Lung (tissue), 11 donors: ENCODE measurements at regions not wholly inside any gene's neighbourhood (a gene's known extent, or its start where the extent isn't known, plus 50 kb on each side); places are given as distances from the start of the nearest gene placed in this dataset.

Experiments used
- ATAC-seq: fragments of 200-7000 bp; cut with Tn5 transposase; one replicate; pipeline ENCODE4 v1.9.1; 2020; ENCODE audit warnings: moderate number of reproducible peaks; ENCODE audit not compliant: insufficient read depth, low FRiP score
- DNase-seq, 3 donors: peaks; one replicate each; pipeline ENCODE4 v3.0.0-alpha.2; 2013 to 2017
- H3K27ac ChIP-seq, 2 donors: one replicate each; pipeline ENCODE4 v1.5.1; 2013; ENCODE audit warnings: mild to moderate bottlenecking in 2 of 2, moderate library complexity in 2 of 2, control low read depth in 1 of 2, inconsistent platforms in 1 of 2, low read depth in 1 of 2, low read length in 1 of 2
- H3K27me3 ChIP-seq, 3 donors: one replicate each; pipeline ENCODE4 v1.5.1; 2013; ENCODE audit warnings: low read length in 2 of 3; ENCODE audit not compliant: control insufficient read depth in 3 of 3, insufficient read depth in 3 of 3
- H3K36me3 ChIP-seq, 4 donors: one replicate each; pipeline ENCODE4 v1.5.1; 2013; ENCODE audit warnings: low read length in 4 of 4, mild to moderate bottlenecking in 1 of 4, moderate library complexity in 1 of 4; ENCODE audit not compliant: control insufficient read depth in 4 of 4, insufficient read depth in 4 of 4
- H3K4me1 ChIP-seq, 5 donors: one replicate each; pipeline ENCODE4 v1.5.1; 2013; ENCODE audit warnings: low read length in 5 of 5, mild to moderate bottlenecking in 2 of 5, moderate library complexity in 1 of 5; ENCODE audit not compliant: control insufficient read depth in 5 of 5, insufficient read depth in 5 of 5
- H3K4me3 ChIP-seq: one replicate; pipeline ENCODE4 v1.5.1; 2013; ENCODE audit warnings: mild to moderate bottlenecking, control low read depth, moderate library complexity
- H3K9ac ChIP-seq, 2 donors: one replicate each; pipeline ENCODE4 v1.5.1; 2013; ENCODE audit warnings: low read length in 2 of 2, control low read depth in 1 of 2; ENCODE audit not compliant: insufficient read depth in 1 of 2
- H3K9me3 ChIP-seq, 4 donors: one replicate each; pipeline ENCODE4 v1.5.1; 2013; ENCODE audit warnings: low read length in 3 of 4, mild to moderate bottlenecking in 1 of 4, moderate library complexity in 1 of 4; ENCODE audit not compliant: control insufficient read depth in 4 of 4, insufficient read depth in 3 of 4
- WGBS, 2 donors: extraction: QIAGEN DNeasy Blood & Tissue Kit; methylation state at CpG; one replicate each; pipeline ENCODE4 v1.1.7; 2013; 5-methylcytosine and 5-hydroxymethylcytosine counted together
- TF ChIP-seq, protein P1 (sequence below): IDR thresholded peaks from 2 replicates; pipeline ENCODE4 v1.5.1; 2012; ENCODE audit warnings: mild to moderate bottlenecking; ENCODE audit errors: control extremely low read depth, extremely low read depth
- donor health status: control.
- donor health status: control.
- donor health status: Bipolar disorder and iron deficiency.
- donor health status: healthy.
- donor health status: DM: yes; HTN: yes; CAD: no.

DNA sequence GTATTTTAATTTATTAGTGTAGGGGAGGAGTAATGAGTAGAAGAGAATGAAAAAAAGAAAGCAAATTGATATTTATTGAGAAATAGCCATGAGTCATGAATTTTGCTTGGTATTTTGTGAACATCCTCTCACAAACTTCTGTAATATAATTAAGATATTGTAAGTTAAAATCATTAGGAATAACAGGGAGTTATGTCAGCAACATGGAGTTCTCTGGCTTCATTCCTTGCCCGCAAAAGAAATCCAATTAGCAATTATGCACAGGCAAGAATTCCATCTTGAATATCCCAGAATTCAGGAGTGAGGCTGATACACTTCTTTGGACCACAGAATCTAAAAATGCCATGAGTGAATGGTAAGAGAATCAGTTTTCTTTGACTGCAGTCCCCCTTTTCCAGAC lies 94.3 kb upstream of the PTHLH start:
- H3K9ac ChIP-seq: no peak overlapping the region
- no peaks in the 10 kb centered on the region for H3K27me3 ChIP-seq
- H3K4me3 ChIP-seq: no peak overlapping the region
- TF ChIP-seq, protein P1, sequence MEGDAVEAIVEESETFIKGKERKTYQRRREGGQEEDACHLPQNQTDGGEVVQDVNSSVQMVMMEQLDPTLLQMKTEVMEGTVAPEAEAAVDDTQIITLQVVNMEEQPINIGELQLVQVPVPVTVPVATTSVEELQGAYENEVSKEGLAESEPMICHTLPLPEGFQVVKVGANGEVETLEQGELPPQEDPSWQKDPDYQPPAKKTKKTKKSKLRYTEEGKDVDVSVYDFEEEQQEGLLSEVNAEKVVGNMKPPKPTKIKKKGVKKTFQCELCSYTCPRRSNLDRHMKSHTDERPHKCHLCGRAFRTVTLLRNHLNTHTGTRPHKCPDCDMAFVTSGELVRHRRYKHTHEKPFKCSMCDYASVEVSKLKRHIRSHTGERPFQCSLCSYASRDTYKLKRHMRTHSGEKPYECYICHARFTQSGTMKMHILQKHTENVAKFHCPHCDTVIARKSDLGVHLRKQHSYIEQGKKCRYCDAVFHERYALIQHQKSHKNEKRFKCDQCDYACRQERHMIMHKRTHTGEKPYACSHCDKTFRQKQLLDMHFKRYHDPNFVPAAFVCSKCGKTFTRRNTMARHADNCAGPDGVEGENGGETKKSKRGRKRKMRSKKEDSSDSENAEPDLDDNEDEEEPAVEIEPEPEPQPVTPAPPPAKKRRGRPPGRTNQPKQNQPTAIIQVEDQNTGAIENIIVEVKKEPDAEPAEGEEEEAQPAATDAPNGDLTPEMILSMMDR: no peak
- H3K4me1 ChIP-seq: peaks cover 0 to 4% (median 0%) of the 10 kb centered on the region in 5 donors
- no peak for ATAC-seq
- 97% methylated on average over 1 of the region's 1 CpG for WGBS, 2 donors
- no peaks in the 10 kb centered on the region for H3K36me3 ChIP-seq
- peaks cover 0 to 4% (median 0%) of the 10 kb centered on the region in 4 donors for H3K9me3 ChIP-seq
- DNase-seq: no peak
- no peak overlapping the region for H3K27ac ChIP-seq

DNA sequence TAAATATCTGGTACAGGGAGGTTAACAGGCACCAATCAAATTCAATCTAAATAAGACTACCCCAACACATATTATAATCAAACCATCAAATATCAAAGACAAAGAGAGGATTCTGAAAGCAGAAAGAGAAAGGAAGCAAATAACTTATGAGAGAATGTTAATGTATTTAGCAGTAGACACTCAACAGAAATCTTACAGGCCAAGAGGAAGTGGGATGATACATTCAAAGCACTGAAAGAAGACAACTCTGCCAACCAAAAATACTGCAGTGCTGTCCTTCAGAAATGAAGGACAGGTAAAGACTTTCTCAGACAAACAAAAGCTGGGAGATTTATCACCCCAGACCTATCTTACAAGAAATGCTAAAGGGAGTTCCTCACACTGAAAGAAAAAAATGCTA lies 95.9 kb upstream of the PTHLH start:
- H3K4me1 ChIP-seq: peaks cover 0 to 4% (median 0%) of the 10 kb centered on the region in 5 donors
- H3K27me3 ChIP-seq: no peaks in the 10 kb centered on the region
- peaks cover 0 to 4% (median 2%) of the 10 kb centered on the region in 4 donors for H3K9me3 ChIP-seq
- H3K9ac ChIP-seq: no peak overlapping the region
- ATAC-seq: no peak
- no peak overlapping the region for H3K27ac ChIP-seq
- no peak for DNase-seq
- TF ChIP-seq, protein P1: no peak
- no peaks in the 10 kb centered on the region for H3K36me3 ChIP-seq
- no peak overlapping the region for H3K4me3 ChIP-seq

DNA sequence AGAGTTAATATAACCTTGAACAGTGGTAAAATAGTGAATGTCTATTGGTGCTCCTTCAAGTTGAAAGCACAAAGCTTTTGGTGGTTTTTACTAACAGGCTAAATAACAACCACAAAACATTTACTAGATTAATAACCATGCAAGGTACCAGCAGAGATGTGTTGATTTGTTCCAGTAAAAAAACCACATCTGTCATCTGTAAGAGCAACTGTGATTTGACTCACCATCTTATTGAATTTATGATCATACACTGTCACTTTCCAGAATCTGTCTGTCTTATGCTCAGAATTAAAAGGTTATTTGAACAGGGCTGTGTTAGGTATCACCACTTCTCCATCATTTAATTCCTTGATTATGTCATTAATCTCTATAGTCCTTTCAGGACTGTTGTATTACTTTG lies 107.0 kb upstream of the PTHLH start:
- Histone ChIP-seq H3K4me1 (no peaks in the 10 kb centered on the region), H3K9me3 (peaks cover 0 to 5% (median 0%) of the 10 kb centered on the region in 4 donors), H3K4me3 (no peak overlapping the region), H3K27ac (no peak overlapping the region), H3K27me3 (no peaks in the 10 kb centered on the region), H3K36me3 (no peaks in the 10 kb centered on the region), H3K9ac (no peak overlapping the region)
- ATAC-seq (no peak), DNase-seq (no peak)
- TF ChIP-seq, protein P1: no peak

DNA sequence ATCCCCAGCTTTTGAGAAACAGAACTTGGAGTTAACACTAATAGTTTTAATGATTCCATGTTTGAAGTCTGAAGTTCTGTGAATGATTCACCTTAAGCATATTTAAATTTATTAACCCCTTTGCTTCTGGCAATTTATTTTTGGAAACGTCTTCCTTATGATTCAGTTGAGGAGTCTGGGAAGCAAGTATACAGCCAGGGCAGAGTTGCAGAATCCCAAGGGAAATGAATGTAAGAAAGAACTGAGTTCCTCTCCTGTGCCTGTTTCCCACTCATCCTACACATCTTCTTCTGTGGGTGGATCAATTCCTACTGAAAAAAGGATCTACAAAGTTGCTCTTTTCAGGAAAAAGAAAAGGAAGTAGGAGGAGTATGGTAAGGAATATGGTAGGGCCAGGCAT lies 108.2 kb upstream of the CCDC91 start:
- no peak overlapping the region for H3K9ac ChIP-seq
- no peak overlapping the region for H3K4me3 ChIP-seq
- WGBS, 2 donors: 54 to 70% methylated on average over 1 of the region's 1 CpG
- TF ChIP-seq, protein P1: no peak
- H3K36me3 ChIP-seq: no peaks in the 10 kb centered on the region
- no peaks in the 10 kb centered on the region for H3K4me1 ChIP-seq
- H3K9me3 ChIP-seq: no peaks in the 10 kb centered on the region
- H3K27me3 ChIP-seq: peaks cover 0 to 2% (median 0%) of the 10 kb centered on the region in 3 donors
- no peak for DNase-seq
- no peak overlapping the region for H3K27ac ChIP-seq
- ATAC-seq: no peak
